ENCODE measurements at regions not wholly inside any gene's neighbourhood (a gene's known extent, or its start where the extent isn't known, plus 50 kb on each side); places are given as distances from the start of the nearest gene placed in this dataset.

GRCh38 chr2:22283436-22283835 lies 1101.5 kb upstream of the KLHL29 start:
- no peak for DNase-seq

DNA sequence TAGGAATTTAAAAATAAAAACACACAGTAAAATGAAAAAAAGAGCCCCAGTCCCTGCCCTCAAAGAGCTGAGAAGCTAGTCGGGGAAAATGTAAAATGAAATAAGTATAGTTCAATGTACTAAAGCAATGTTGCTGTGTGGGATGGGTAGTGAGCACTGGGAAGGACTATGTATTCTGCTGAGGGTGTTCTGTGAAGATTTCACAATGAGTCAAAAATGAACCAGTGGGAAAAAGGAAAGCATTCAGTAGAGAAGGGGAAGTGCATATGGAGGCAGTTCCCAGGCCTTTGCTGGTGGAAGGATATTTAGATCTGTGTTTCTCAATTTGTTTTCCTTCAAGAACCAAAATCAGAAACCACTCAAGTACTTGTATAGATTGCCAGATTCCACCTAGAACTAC lies 1094.7 kb upstream of the KLHL29 start:
- no peak for DNase-seq

GRCh38 chr2:22290909-22291473 lies 1094.0 kb upstream of the KLHL29 start:
- DNase-seq: no peak

DNA sequence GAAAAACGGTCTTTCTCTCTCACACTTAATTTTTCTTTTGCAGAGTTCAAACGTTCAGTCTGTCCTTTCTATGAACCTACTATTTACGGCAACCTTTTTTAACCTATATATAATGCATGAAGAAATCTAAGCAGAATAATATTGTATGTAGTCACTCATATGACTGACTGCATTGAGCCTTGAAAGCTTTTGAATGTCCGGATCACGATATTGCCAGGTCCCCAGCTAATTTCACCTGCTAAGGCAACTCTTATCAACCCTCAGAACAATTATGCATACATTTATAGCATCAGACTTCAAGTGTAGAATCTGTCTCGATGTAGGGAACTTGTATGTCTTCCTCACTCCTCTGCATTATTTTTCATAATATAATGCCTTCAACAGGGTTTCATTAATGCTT lies 1083.8 kb upstream of the KLHL29 start:
- no peak for DNase-seq

DNA sequence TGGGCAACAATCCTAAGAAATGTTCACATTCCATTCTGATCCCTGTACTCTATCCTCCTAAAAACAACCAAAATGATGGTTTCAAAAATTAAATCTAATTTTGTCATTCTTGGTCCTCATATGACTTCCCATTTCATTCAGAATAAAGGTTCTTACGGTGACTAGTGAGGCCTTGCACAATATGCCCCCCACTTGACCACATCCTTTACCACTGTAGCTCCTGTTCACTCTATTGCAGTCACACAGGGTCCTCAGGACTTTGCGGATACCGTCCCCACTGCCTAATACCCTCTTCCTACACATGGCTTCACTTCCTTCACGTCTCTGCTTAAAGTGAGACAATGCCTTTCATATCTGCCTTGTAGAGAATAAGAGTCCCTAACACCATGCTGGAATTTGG lies 1058.7 kb upstream of the KLHL29 start:
- no peak for DNase-seq

DNA sequence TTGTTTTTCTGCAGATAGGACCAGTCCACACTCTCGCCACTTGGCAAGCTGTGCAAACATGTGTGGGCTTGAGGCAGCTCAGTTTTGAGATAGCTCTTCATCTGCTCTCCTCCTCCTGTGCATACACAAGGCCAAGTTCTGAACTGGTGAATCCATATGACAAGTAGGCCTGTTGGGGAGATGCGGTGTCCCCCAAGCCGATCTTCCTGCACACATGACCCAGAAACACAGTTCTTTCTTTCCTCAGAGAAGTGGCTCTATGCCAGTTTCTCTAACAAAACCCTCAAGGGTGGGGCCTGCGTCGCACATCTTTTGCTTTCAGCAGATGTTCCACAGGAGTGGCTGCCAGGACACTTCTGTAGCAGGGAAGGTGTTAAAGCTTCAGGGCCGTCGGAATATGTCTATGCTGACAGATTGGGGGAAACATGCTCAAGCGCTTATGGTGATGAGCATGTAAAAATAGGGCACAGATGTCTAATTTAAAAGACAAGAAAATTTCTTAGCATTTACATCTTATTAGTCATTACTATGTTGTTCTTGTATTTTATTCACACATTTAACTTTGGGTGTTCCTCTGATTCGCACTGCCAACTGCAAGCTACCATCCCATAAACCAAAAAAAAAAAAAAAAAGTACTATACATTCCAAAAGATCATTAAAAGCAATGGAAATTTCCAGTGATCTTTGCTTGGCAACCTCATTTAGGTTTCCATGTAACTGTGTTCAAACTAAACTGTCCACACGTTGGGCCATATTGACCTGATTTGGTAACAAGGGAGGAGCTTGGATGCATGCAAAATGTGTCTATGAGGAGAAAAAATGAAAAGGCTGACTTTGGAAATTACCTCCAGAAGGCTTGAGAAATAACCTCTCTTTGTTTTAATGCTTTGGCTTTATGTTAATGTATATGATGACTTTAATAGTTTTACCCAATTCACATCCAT lies 1055.5 kb upstream of the KLHL29 start:
- DNase-seq: no peak

GRCh38 chr2:22336414-22336813 lies 1048.6 kb upstream of the KLHL29 start:
- no peak for DNase-seq

DNA sequence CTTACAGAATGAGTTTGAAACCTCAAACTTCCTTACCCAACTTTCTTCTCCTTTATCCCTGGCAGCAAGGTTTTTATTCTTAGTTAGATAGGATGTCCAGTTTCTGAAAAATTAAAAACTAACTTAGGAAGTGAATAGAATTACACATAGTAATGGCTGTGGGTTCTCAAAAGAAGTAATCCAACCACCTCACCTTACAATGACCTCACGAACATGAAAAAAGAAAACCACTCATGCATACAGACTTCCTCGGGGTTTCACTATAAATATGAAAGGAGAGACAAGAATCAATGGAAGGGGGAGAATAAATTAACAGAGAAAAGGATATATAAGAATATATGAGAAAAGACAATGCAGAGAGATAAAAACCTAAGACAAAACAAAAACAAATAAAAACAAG lies 1044.3 kb upstream of the KLHL29 start:
- no peak for DNase-seq

DNA sequence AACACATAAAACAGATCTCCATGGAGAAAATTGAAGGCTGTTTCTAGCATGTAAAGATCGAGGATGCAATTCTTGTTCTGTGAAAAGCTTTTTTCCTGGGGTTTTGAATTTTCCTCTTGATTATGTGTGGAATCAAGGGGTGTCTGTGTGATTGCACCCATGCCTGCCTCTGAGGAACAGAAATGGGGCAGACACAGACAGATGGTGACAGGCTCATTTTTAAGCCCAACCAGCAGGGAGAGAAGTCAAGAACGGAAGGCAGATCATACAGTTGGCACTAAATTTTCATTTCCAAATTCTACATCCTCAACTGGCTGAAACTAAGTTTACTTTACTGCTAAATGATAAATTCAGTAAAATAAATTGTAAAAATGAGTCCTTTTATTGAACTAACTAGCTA lies 1037.7 kb upstream of the KLHL29 start:
- DNase-seq: no peak

GRCh38 chr2:22350621-22351020 lies 1034.4 kb upstream of the KLHL29 start:
- DNase-seq: no peak

DNA sequence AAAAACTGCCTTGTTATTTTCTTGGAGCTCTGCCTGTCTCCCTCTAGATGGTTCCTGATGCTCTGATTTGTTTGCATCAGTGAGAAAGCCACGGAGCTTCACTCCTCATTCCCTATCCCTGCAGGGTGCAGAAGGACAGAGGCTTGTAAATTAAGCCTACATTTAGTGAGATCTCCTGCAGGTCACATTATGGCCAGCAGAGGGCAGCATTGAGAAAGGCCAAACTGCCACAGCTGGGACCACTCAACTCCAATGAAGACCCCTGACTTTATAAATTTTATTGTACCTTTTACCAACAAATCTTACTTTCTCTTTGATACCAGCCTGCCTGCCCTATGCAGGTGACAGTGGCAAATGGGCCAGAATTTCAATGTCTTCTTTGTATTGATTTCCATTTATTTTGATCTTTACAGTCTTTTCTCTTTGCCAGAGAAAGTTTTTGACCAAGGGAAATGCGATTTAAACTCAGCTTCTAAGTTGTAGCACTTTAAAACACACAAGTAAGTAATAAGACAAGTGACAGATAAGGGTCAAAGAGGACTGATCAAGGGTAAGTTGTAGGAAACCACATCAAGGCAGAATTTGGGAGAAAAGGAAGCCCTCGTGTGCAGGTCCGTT lies 1029.1 kb upstream of the KLHL29 start:
- DNase-seq: no peak

GRCh38 chr2:22359071-22359672 lies 1025.8 kb upstream of the KLHL29 start:
- no peak for DNase-seq

DNA sequence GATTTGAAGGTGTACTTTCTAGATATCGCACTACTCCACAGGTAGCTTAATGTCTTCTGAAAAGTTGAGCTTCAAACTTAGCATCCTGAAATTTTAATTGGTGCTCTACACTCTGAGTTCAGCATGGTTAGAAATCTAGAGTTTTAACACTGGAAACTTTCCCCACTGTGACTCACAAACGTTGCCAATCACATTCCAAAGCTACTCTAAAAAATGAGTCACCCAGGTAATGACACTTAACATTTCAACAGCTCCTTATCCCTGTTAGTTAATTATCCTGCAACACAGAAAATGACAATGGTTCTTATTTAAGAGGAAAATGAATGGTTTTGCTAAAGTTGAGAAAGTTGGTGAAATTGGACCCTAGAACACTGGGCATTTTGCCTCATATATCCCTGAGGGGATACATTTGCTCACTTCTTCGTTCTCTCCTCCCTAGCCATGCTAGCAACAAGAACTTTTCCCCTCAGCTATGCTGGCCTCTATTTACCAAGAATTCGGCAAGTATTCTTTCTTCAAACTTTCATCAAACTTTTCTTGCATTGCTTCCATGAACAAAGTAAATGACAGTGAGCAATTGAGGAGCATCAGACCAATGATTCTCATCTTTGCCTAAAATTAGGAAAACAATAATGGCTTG lies 1024.1 kb upstream of the KLHL29 start:
- no peak for DNase-seq

DNA sequence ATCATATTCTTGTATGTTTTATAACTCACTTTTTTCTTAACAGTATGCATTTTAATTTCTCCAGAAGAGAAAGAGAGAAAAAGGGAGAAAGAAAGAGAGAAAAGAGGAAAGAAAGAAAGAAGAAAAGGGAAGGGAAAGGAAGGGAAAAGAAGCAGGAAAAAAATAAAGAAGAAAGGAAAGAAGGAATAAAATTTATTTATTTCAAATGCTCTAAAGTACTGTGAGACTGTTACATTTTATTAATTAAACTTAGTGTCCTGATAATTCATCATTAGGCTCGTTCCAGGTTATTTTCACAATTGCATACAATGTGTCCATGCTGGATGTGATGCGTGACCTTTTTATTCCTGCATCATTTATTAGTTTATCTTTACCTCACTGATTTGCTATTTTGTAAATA lies 1023.4 kb upstream of the KLHL29 start:
- DNase-seq: no peak

- no peak for DNase-seq
Measured at GRCh38 chr2:22375096-22375495, 1009.9 kb upstream of the KLHL29 start.

- no peak for DNase-seq
Measured at GRCh38 chr2:22377268-22377667, 1007.7 kb upstream of the KLHL29 start.

GRCh38 chr2:22382479-22383169 lies 1002.4 kb upstream of the KLHL29 start:
- no peak for DNase-seq

- no peak for DNase-seq
Measured at GRCh38 chr2:22397847-22398246, 987.1 kb upstream of the KLHL29 start.

GRCh38 chr2:22403748-22404147 lies 981.2 kb upstream of the KLHL29 start:
- no peak for DNase-seq

DNA sequence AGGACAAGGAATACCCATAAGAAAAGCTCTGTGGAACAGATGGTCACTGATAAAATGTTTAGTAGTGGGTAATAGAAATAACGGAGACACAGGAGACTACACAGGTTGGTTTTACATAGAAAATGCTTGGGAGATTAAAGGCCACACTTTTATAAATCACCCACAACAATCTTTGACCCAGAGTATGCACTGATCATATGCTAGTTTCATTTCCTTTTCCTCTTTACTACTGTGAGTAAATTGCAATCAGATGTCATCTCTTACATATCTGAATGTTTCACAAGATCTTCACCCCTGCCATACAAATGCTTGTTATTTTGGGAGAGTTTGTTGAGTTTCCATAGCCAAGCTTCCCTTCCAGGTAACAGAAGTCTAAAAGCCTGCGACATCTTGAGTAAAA lies 978.4 kb upstream of the KLHL29 start:
- no peak for DNase-seq

- no peak for DNase-seq
Measured at GRCh38 chr2:22420076-22420475, 964.9 kb upstream of the KLHL29 start.

- no peak for DNase-seq
Measured at GRCh38 chr2:22442051-22442450, 942.9 kb upstream of the KLHL29 start.

DNA sequence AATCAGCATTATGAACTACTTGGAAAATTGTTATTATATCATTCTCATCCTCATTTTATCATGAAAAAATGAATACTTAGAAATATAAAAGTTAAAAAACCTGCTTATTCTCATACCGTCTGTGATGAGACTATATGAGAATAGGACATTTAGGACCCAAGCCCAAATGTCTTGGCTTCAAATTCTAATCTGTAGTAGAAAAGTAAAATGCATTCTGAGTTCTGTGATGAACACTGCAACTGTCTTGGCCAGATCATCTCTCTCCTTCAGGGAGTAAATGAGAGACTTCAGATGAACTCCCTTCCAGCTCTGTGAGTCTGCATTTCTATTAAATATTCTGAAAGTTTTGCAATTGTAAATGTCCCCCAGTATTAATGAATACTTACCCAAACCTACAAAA lies 940.7 kb upstream of the KLHL29 start:
- DNase-seq: no peak

All from cerebellar nuclear complex (tissue), 1 donor.